Inflammatory macrophage (primary cell): ENCODE measurements at regions not wholly inside any gene's neighbourhood (a gene's known extent, or its start where the extent isn't known, plus 50 kb on each side); places are given as distances from the start of the nearest gene placed in this dataset.
"Not testable (repeated sequence)": the region's sequence is repeated elsewhere in the genome, so short reads cannot be mapped to it uniquely, and the experiment has no call there.

Experiments
- DNase-seq, 2 donors: peaks; one replicate each; pipeline ENCODE4 v3.0.0-alpha.2; 2020 to 2022

DNA sequence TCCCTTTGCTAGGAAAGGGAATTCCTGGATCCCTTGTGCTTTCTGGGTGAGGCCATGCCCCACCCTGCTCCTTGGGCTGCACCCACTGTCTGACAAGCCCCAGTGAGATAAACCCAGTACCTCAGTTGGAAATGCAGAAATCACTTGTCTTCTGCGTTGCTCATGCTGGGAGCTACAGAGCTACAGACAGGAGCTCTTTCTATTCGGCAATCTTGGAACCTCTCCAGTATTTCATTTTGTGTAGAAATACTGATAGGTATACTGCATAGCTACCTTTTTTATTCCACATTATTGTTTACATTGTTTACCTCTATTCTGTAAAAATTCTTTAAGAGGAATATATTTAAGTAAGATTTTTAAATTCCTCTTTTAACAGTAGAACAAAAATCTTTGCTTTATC, 302.5 kb upstream of the SLITRK5 start:
- DNase-seq = no peak

DNA sequence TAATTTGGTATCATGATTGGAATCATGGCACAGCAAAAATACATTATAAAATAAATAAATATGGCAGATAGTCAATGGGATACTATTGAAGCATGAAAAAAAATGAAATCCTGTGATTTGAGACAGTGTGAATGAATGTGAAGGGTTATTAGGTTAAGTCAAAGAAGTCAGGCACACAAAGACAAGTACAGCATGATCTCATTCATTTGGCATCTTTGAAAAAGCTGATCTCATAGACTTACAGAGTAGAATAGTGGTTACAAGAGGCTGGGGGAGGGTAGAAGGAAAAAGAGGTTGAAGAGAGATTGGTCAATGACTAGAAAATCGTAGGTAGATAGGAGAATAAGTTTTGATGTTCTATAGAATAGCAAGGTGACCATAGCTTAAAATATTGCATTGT, 295.1 kb upstream of the SLITRK5 start:
- no peak for DNase-seq

- no peak for DNase-seq
Observed at GRCh38 chr13:87384099-87384498, 287.1 kb upstream of the SLITRK5 start.

GRCh38 chr13:87393358-87393757, 277.8 kb upstream of the SLITRK5 start:
- no peak for DNase-seq

DNA sequence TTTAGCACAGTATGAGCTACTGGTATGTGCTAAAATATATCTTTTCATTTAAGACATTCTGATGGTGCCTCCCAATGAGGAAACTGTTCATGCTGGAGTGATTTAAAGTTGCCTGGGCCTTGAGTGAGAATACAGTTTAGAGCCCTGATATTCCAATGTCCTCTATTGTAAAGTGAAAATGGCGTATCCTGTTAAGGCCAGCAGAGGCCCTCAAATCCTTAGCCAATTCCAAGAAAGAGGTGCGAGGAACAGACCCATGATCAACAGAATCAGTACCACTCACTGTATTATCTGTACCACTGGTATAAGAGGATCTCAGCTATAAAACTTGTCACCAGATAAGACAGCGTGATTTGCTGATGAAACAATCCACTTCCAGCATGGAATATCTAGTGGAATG, 273.1 kb upstream of the SLITRK5 start:
- no peak for DNase-seq

GRCh38 chr13:87403748-87404432, 267.3 kb upstream of the SLITRK5 start:
- DNase-seq = no peak

DNA sequence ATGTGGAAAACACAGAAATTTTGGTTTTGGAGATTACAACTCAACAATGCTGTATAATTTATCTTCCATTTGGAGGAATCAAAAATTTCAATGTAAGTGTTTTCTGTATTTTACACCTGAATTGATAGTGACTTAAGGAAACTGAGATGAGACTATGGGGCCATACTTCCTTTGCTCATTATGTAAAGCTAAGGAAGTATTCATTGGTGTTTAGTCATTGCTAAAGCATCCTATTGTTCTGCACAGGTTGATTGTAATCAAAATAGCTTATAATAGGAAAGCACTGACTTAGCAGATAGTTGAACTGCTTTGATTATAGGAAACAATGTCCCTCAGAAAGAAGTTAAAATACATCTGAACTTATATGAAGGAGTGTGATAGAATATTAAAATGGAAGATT, 244.4 kb upstream of the SLITRK5 start:
- no peak for DNase-seq

- no peak for DNase-seq
Observed at GRCh38 chr13:87444135-87444534, 227.0 kb upstream of the SLITRK5 start.

- no peak for DNase-seq
Observed at GRCh38 chr13:87452281-87452680, 218.9 kb upstream of the SLITRK5 start.

DNA sequence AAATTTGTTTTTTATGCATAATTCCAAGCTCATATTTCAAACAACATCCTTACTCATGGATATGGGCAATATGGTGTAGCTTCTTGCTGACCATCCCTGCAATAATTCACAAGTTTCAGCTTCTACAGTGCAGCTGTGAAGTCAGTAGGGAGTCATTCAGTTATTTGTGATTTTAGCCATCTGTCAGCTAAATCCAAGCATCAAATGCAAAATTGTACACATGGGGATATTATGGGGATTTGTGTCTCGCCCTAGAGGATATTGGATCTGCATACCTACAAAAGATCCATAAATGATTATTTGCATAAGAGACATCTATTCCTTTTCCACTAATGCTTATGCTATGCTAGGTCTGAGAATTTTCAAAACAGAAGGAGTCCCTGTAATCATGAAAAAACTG, 217.9 kb upstream of the SLITRK5 start:
- no peak for DNase-seq

DNA sequence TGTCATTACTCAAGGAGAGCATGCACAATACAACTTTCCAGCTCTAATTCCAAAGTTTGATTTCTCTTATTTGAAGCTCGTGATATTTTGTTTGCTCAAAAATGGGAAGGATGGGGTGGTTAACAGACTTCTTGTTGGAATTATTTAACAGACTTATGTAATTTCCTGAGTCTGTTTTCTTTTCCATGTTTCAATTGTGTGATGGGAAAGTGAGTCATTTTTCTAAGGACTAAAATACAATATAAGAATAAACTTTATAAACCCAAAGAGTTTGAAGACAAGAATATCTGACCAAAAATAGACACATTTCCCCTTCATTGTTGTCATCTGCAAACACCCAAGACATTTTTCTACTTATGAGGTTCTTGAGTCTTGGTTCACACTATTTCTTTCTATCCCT, 211.8 kb upstream of the SLITRK5 start:
- DNase-seq = no peak

DNA sequence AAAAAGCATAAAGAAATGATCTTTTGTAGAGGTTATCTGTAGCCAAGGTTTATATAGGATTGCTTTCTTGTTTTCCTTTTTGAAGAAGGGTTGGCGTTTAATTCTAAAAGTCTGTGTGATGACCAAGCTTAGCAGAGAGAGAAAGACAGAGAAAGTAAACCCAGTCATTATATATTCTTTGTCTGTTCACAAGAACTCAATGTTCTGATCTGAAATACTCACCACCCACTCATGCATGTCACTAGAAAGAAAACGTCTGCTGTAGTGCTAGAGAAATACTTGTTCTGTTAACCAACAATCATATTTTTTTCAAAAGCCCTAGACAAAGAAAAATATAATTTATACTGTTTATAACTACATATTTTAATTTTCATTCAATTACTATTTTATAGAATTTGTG, 173.7 kb upstream of the SLITRK5 start:
- DNase-seq = no peak

GRCh38 chr13:87498681-87499080, 172.5 kb upstream of the SLITRK5 start:
- DNase-seq = no peak

GRCh38 chr13:87524775-87525174, 146.4 kb upstream of the SLITRK5 start:
- no peak for DNase-seq

- DNase-seq = no peak
Observed at GRCh38 chr13:87533776-87534175, 137.4 kb upstream of the SLITRK5 start.

- no peak for DNase-seq
Observed at GRCh38 chr13:87535911-87536310, 135.3 kb upstream of the SLITRK5 start.

DNA sequence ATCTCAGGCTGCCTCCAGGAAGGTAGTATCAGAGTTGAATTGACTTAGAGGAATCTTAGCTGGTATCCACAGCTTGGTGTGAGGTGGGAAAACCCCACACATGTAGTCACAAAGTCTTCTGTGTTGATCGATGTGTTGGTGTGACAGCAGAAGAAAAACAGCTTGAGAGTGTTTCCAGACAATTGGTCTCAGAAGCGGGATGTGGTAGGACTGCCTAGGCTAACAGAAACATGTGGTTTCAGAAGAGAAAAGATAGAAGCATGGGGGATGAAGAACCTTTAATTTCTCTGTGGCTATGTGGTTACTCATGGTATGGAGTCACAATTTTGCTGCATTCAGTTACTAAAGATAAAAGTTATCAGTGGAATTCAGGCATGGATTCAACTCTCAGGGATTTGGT, 134.7 kb upstream of the SLITRK5 start:
- no peak for DNase-seq

GRCh38 chr13:87536899-87537298, 134.3 kb upstream of the SLITRK5 start:
- no peak for DNase-seq

- no peak for DNase-seq
Observed at GRCh38 chr13:87537951-87538350, 133.2 kb upstream of the SLITRK5 start.

- DNase-seq = no peak
Observed at GRCh38 chr13:87538366-87539052, 132.7 kb upstream of the SLITRK5 start.

GRCh38 chr13:87553142-87553541, 118.0 kb upstream of the SLITRK5 start:
- DNase-seq = no peak

DNA sequence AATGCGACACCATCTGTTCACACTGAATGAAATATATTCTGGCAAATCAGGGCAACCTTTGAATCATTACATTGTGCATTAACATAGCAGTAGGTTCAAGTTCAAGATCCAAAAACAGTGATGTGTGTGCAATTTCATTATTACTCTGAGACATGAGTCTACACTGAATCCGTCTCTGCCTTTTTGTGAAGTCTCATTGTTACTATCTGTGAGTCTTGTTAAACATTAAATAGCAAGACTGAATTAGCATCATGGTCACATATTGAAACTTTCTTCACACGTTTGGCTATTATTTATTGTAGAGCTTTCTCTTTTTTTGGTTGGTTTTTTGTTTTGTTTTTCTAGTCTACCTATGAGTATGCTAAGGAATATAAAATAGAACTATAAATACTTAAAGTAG, 117.1 kb upstream of the SLITRK5 start:
- DNase-seq = no peak

GRCh38 chr13:87557788-87558187, 113.4 kb upstream of the SLITRK5 start:
- no peak for DNase-seq

GRCh38 chr13:87561580-87561979, 109.6 kb upstream of the SLITRK5 start:
- not testable (repeated sequence) for DNase-seq

DNA sequence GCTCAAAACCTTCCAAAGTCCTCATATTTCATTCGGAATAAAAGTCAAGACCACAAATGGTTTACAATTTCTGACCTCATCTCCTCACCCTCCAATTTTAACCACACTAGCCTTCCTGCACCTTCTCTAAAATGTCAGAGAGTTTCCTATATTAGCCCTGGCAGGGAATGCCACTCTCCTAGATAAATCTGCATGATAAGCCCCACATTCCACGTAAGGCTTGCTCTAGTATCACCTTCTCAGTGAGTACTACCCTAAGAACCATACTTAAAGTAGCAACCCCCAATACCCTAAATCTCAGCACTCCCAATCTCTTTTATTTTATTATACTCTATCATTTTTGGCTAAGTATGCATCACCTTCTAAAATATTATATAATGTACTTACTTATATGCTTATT, 100.5 kb upstream of the SLITRK5 start:
- no peak for DNase-seq
